PC-9 (cell line): ENCODE measurements at regions not wholly inside any gene's neighbourhood (a gene's known extent, or its start where the extent isn't known, plus 50 kb on each side); places are given as distances from the start of the nearest gene placed in this dataset.

Experiments used
- BruUV-seq: library from RNA; stranded (reverse); fragments of 400-500 nt; replicated peaks from 2 replicates; lab custom pipeline; 2021; lab: Mats Ljungman, UMichigan
- CTCF ChIA-PET: fragments of 300-600 bp; sonication (Branson Sonifier 250); formaldehyde crosslinking; loops from one replicate; lab custom pipeline; 2022; ENCODE audit warnings: antibody characterized with exemption; lab: Charles Lee
- POLR2A ChIA-PET: fragments of 300-600 bp; sonication (Branson Sonifier 250); formaldehyde crosslinking; loops from one replicate; lab custom pipeline; 2022; ENCODE audit warnings: antibody characterized with exemption; ENCODE audit not compliant: unreplicated experiment; lab: Charles Lee
- DNase-seq, 2 experiments: peaks; one replicate each; pipeline versions ENCODE4 v3.0.0 to v3.0.0-alpha.2; 2015 to 2022; ENCODE audit warnings: mixed read lengths in 1 of 2
- H2AFZ ChIP-seq: fragments of 200-600 bp; sonication (generic); 2 replicates; pipeline ENCODE4 v1.8.1; 2017; ENCODE audit warnings: antibody characterized with exemption
- H3F3A ChIP-seq: fragments of 200-600 bp; sonication (generic); 2 replicates; pipeline ENCODE4 v1.8.1; 2017; ENCODE audit warnings: antibody characterized with exemption, mild to moderate bottlenecking, low read depth; ENCODE audit not compliant: insufficient read depth
- H3K27ac ChIP-seq: fragments of 200-600 bp; sonication (generic); 2 replicates; pipeline ENCODE4 v1.6.1; 2016; ENCODE audit warnings: mixed run types
- H3K27me3 ChIP-seq: fragments of 200-600 bp; sonication (generic); 2 replicates; pipeline ENCODE4 v1.6.1; 2016; ENCODE audit warnings: low read depth, mixed run types; ENCODE audit not compliant: insufficient read depth
- H3K36me3 ChIP-seq: fragments of 200-600 bp; sonication (generic); 2 replicates; pipeline ENCODE4 v1.6.1; 2016; ENCODE audit warnings: low read depth, mixed run types
- H3K4me1 ChIP-seq: fragments of 200-600 bp; sonication (generic); replicated peaks from 2 replicates; pipeline ENCODE4 v1.6.1; 2016; ENCODE audit warnings: mixed run types; ENCODE audit not compliant: insufficient read depth
- H3K4me2 ChIP-seq: fragments of 200-600 bp; sonication (generic); 2 replicates; pipeline ENCODE4 v1.6.1; 2017; ENCODE audit warnings: mixed run types
- H3K4me3 ChIP-seq: fragments of 200-600 bp; sonication (generic); 2 replicates; pipeline ENCODE4 v1.6.1; 2016; ENCODE audit warnings: mixed run types
- H3K79me2 ChIP-seq: fragments of 200-600 bp; sonication (generic); 2 replicates; pipeline ENCODE4 v1.6.1; 2017; ENCODE audit warnings: low read depth, mixed run types
- H3K9me2 ChIP-seq: fragments of 200-600 bp; sonication (generic); 2 replicates; pipeline ENCODE4 v1.8.1; 2017; ENCODE audit warnings: mild to moderate bottlenecking; ENCODE audit not compliant: insufficient read depth
- H3K9me3 ChIP-seq: fragments of 200-600 bp; sonication (generic); 2 replicates; pipeline ENCODE4 v1.8.1; 2016; ENCODE audit warnings: low read depth; ENCODE audit not compliant: insufficient read depth
- H4K20me1 ChIP-seq: fragments of 200-600 bp; sonication (generic); 2 replicates; pipeline ENCODE4 v1.8.1; 2017; ENCODE audit not compliant: insufficient read depth
- CTCF ChIP-seq: fragments of 200-600 bp; sonication (generic); conservative IDR thresholded peaks from 2 replicates; pipeline ENCODE4 v1.6.1; 2017; ENCODE audit warnings: mixed run types, antibody characterized with exemption, mild to moderate bottlenecking, moderate library complexity
- EZH2 ChIP-seq: fragments of 200-600 bp; sonication (generic); IDR thresholded peaks from 2 replicates; pipeline ENCODE4 v1.8.0; 2017; ENCODE audit warnings: antibody characterized with exemption, low read depth
- intact Hi-C: fragments of 100-400 bp; cut with micrococcal nuclease; formaldehyde crosslinking; loops from one replicate; pipeline ENCODE4 v1.10.0; 2022; ENCODE audit not compliant: unreplicated experiment

DNA sequence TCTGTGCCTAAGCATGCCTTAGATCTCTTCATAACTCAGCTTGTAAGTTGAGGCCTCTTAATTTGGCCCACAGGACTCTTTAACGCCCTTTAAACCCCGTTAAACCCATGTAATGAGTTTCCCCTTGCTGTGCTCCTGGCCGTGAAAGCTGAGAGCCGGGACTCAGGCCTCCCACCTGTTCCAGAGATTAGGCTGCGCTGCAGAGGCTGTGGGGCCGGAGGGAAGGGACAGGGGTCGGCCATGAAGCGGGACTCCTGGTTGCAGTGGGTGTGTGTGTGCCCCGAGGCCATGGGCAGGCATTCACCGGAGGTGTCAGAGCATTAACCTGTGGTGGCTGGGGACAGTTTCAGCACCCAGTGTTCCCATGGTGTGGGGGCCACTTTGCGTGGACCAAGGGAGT is 150.8 kb upstream of the IRX3 start:
- no TSS peak for BruUV-seq
- CTCF ChIA-PET, result no interaction called here

GRCh38 chr16:54436346-54436745 is 149.8 kb upstream of the IRX3 start:
- BruUV-seq, result no TSS peak
- no peaks in the 10 kb centered on the region; the same call in 1 of the 2 replicates for H3K27me3 ChIP-seq
- no peaks in the 10 kb centered on the region for H3K36me3 ChIP-seq
- no peak overlapping the region for H2AFZ ChIP-seq
- intact Hi-C loops, result no loop called here
- H3K4me1 ChIP-seq, result peaks cover 13% of the 10 kb centered on the region
- H4K20me1 ChIP-seq, result no peaks in the 10 kb centered on the region
- DNase-seq, result no peak
- H3K27ac ChIP-seq, result no peak overlapping the region
- H3F3A ChIP-seq, result peaks cover 11% of the 10 kb centered on the region; the same call in 1 of the 2 replicates
- no peak overlapping the region for H3K4me3 ChIP-seq
- TF ChIP-seq CTCF (no peak), EZH2 (no peak)
- ChIA-PET POLR2A (no interaction called here), CTCF (no interaction called here)
- no peaks in the 10 kb centered on the region for H3K9me2 ChIP-seq
- no peaks in the 10 kb centered on the region for H3K79me2 ChIP-seq
- no peak overlapping the region for H3K4me2 ChIP-seq
- no peaks in the 10 kb centered on the region; the same call in 1 of the 2 replicates for H3K9me3 ChIP-seq

More for the DNA sequence above, 150.8 kb upstream of the IRX3 start:
- H3K9me3 ChIP-seq, result no peaks in the 10 kb centered on the region; the same call in 1 of the 2 replicates
- H4K20me1 ChIP-seq, result no peaks in the 10 kb centered on the region
- no peak overlapping the region for H3K4me2 ChIP-seq
- H2AFZ ChIP-seq, result no peak overlapping the region
- no peaks in the 10 kb centered on the region for H3K79me2 ChIP-seq
- DNase-seq, result no peak
- H3F3A ChIP-seq, result peaks cover under 1% of the 10 kb centered on the region; the same call in 1 of the 2 replicates
- no peak overlapping the region for H3K27ac ChIP-seq
- POLR2A ChIA-PET, result no interaction called here
- no peaks in the 10 kb centered on the region for H3K9me2 ChIP-seq
- no peaks in the 10 kb centered on the region for H3K36me3 ChIP-seq
- intact Hi-C loops, result no loop called here
- no peak for TF ChIP-seq EZH2
- TF ChIP-seq CTCF, result no peak
- peaks cover 2% of the 10 kb centered on the region for H3K4me1 ChIP-seq
- H3K4me3 ChIP-seq, result no peak overlapping the region
- no peaks in the 10 kb centered on the region; the same call in 1 of the 2 replicates for H3K27me3 ChIP-seq

- Histone ChIP-seq H3F3A (peaks cover 24% of the 10 kb centered on the region; the same call in 1 of the 2 replicates), H3K4me1 (peaks cover 28% of the 10 kb centered on the region), H3K27me3 (no peaks in the 10 kb centered on the region; the same call in 1 of the 2 replicates), H3K79me2 (no peaks in the 10 kb centered on the region), H3K9me2 (no peaks in the 10 kb centered on the region), H2AFZ (no peak overlapping the region), H3K4me3 (no peak overlapping the region), H4K20me1 (no peaks in the 10 kb centered on the region), H3K27ac (no peak overlapping the region), H3K4me2 (no peak overlapping the region), H3K36me3 (no peaks in the 10 kb centered on the region), H3K9me3 (peaks cover 2% of the 10 kb centered on the region)
- BruUV-seq, result no TSS peak
- intact Hi-C loops, result loop anchor here (5.0 kb wide), 1 partner anchor 543 kb away; no protein-coding TSS in a partner anchor
- no peak for DNase-seq
- ChIA-PET CTCF (interaction anchor here (0.6 kb wide), 1 partner anchor 9 kb away, joined by 3 read pairs; no protein-coding TSS in a partner anchor), POLR2A (no interaction called here)
- TF ChIP-seq CTCF (no peak), EZH2 (no peak)
These were observed 148.3 kb upstream of the IRX3 start for GRCh38 chr16:54434859-54435258.
